Right lobe of liver (tissue), 4 donors: ENCODE measurements at regions not wholly inside any gene's neighbourhood (a gene's known extent, or its start where the extent isn't known, plus 50 kb on each side); places are given as distances from the start of the nearest gene placed in this dataset.

Experiments
- CTCF ChIP-seq, 4 donors: fragments of 200-600 bp in 3 of 4; fragments of 450-650 bp in 1 of 4; IDR thresholded peaks; one replicate each; pipeline versions ENCODE4 v1.5.1 to v1.8.0; 2016 to 2022; ENCODE audit warnings: antibody characterized with exemption in 4 of 4, mild to moderate bottlenecking in 2 of 4
- POLR2A ChIP-seq: fragments of 450-650 bp; IDR thresholded peaks from one replicate; pipeline ENCODE4 v1.6.1; 2017; ENCODE audit warnings: antibody characterized with exemption, mild to moderate bottlenecking
- donor health status: DM: no; HTN: no; CAD: no.
- donor health status: DM: no; HTN: no; CAD: no.
- donor health status: DM: no; HTN: yes; CAD: no.

- TF ChIP-seq CTCF (IDR thresholded peaks at IDR 0.05) (no peak), POLR2A (no peak)
Observed at GRCh38 chr2:146438246-146438645, 1406.6 kb upstream of the ACVR2A start.
